HG02610 (cell line): ENCODE measurements at regions not wholly inside any gene's neighbourhood (a gene's known extent, or its start where the extent isn't known, plus 50 kb on each side); places are given as distances from the start of the nearest gene placed in this dataset.
"Not testable (repeated sequence)": the region's sequence is repeated elsewhere in the genome, so short reads cannot be mapped to it uniquely, and the experiment has no call there.

ENCODE experiments used
- ATAC-seq: cut with Tn5 transposase; IDR thresholded peaks from one replicate; pipeline ENCODE4 v1.9.1; 2021; ENCODE audit warnings: mild to moderate bottlenecking, moderate library complexity; ENCODE audit not compliant: unreplicated experiment

GRCh38 chr20:47982574-47983360 lies 197.5 kb upstream of the SULF2 start:
- ATAC-seq: no peak

GRCh38 chr20:47981222-47981621 lies 195.9 kb upstream of the SULF2 start:
- ATAC-seq: no peak

GRCh38 chr20:47980336-47981177 lies 195.3 kb upstream of the SULF2 start:
- ATAC-seq: no peak

GRCh38 chr20:47979361-47980095 lies 194.2 kb upstream of the SULF2 start:
- not testable (repeated sequence) for ATAC-seq

- not testable (repeated sequence) for ATAC-seq
Observed at GRCh38 chr20:47978428-47979120, 193.3 kb upstream of the SULF2 start.

- not testable (repeated sequence) for ATAC-seq
Observed at GRCh38 chr20:47977789-47978252, 192.5 kb upstream of the SULF2 start.

- not testable (repeated sequence) for ATAC-seq
Observed at GRCh38 chr20:47977017-47977788, 191.9 kb upstream of the SULF2 start.

GRCh38 chr20:47974234-47974878 lies 189.1 kb upstream of the SULF2 start:
- ATAC-seq: no peak

- ATAC-seq: no peak
Observed at GRCh38 chr20:47973519-47974233, 188.4 kb upstream of the SULF2 start.

GRCh38 chr20:47972916-47973309 lies 187.6 kb upstream of the SULF2 start:
- no peak for ATAC-seq

GRCh38 chr20:47972297-47972915 lies 187.1 kb upstream of the SULF2 start:
- not testable (repeated sequence) for ATAC-seq

- ATAC-seq: no peak
Observed at GRCh38 chr20:47971058-47971791, 185.9 kb upstream of the SULF2 start.

- no peak for ATAC-seq
Observed at GRCh38 chr20:47970282-47970903, 185.1 kb upstream of the SULF2 start.

GRCh38 chr20:47969426-47969825 lies 184.1 kb upstream of the SULF2 start:
- ATAC-seq: no peak

- ATAC-seq: no peak
Observed at GRCh38 chr20:47968541-47969310, 183.4 kb upstream of the SULF2 start.

GRCh38 chr20:47964149-47964548 lies 178.9 kb upstream of the SULF2 start:
- no peak for ATAC-seq
